IMR-90 (cell line): ENCODE measurements at regions not wholly inside any gene's neighbourhood (a gene's known extent, or its start where the extent isn't known, plus 50 kb on each side); places are given as distances from the start of the nearest gene placed in this dataset.

ENCODE experiments used
- ATAC-seq: fragments of 200-7000 bp; cut with Tn5 transposase; 2 replicates; pipeline ENCODE4 v1.9.1; 2020; ENCODE audit warnings: low read depth, mild to moderate bottlenecking, moderate library complexity
- BruUV-seq: library from RNA; stranded (reverse); fragments of 400-500 nt; replicated peaks from 2 replicates; lab custom pipeline; 2021; lab: Mats Ljungman, UMichigan
- CTCF ChIA-PET: fragments of 300-600 bp; formaldehyde crosslinking; extraction: SDS; loops from one replicate; lab custom pipeline; 2021; ENCODE audit warnings: antibody characterized with exemption; lab: Yijun Ruan, JAX
- POLR2A ChIA-PET: fragments of 300-600 bp; sonication (Branson Sonifier 250); formaldehyde crosslinking; loops from one replicate; lab custom pipeline; 2022; ENCODE audit warnings: antibody characterized with exemption; ENCODE audit not compliant: unreplicated experiment; lab: Charles Lee
- DNase-seq: peaks from one replicate; pipeline ENCODE4 v3.0.0; 2013
- H2AFZ ChIP-seq: replicated peaks from 2 replicates; pipeline ENCODE3; 2013; ENCODE audit warnings: low read length, mild to moderate bottlenecking; ENCODE audit not compliant: poor library complexity
- H2AK5ac ChIP-seq: 2 replicates; pipeline ENCODE4 v1.6.1; 2013; ENCODE audit warnings: low read depth, low read length, inconsistent platforms
- H2AK9ac ChIP-seq: replicated peaks from 2 replicates; pipeline ENCODE3; 2013; ENCODE audit warnings: mild to moderate bottlenecking, low read depth, low read length, moderate library complexity; ENCODE audit not compliant: poor library complexity
- H2BK120ac ChIP-seq: 2 replicates; pipeline ENCODE4 v1.6.1; 2013; ENCODE audit warnings: low read depth, low read length, inconsistent platforms
- H2BK15ac ChIP-seq: 3 replicates; pipeline ENCODE4 v1.6.1; 2013; ENCODE audit warnings: low read depth, low read length, inconsistent platforms
- H2BK20ac ChIP-seq: 2 replicates; pipeline ENCODE4 v1.6.1; 2013; ENCODE audit warnings: low read depth, mild to moderate bottlenecking, inconsistent platforms, low read length, moderate library complexity
- H2BK5ac ChIP-seq: 2 replicates; pipeline ENCODE4 v1.6.1; 2013; ENCODE audit warnings: mild to moderate bottlenecking, low read depth, low read length, inconsistent platforms; ENCODE audit not compliant: poor library complexity, severe bottlenecking
- H3K14ac ChIP-seq: replicated peaks from 2 replicates; pipeline ENCODE4 v1.6.1; 2013; ENCODE audit warnings: low read depth, low read length, inconsistent platforms
- H3K18ac ChIP-seq: 2 replicates; pipeline ENCODE4 v1.6.1; 2013; ENCODE audit warnings: low read depth, low read length, control low read depth
- H3K23ac ChIP-seq: 2 replicates; pipeline ENCODE4 v1.6.1; 2013; ENCODE audit warnings: low read depth, low read length, inconsistent platforms
- H3K27ac ChIP-seq: 2 replicates; pipeline ENCODE4 v1.5.1; 2013; ENCODE audit warnings: mild to moderate bottlenecking, control low read depth, low read length; ENCODE audit not compliant: insufficient read depth
- H3K27me3 ChIP-seq: 2 replicates; pipeline ENCODE4 v1.6.1; 2013; ENCODE audit warnings: low read length; ENCODE audit not compliant: control insufficient read depth, insufficient read depth
- H3K36me3 ChIP-seq: 2 replicates; pipeline ENCODE4 v1.6.1; 2013; ENCODE audit warnings: low read length, mixed read lengths; ENCODE audit not compliant: control insufficient read depth, insufficient read depth
- H3K4ac ChIP-seq: 2 replicates; pipeline ENCODE4 v1.6.1; 2013; ENCODE audit warnings: low read depth, low read length, inconsistent platforms
- H3K4me1 ChIP-seq: 2 replicates; pipeline ENCODE4 v1.6.1; 2013; ENCODE audit warnings: low read length, mixed read lengths; ENCODE audit not compliant: control insufficient read depth, insufficient read depth
- H3K4me2 ChIP-seq: 2 replicates; pipeline ENCODE4 v1.6.1; 2013; ENCODE audit warnings: low read depth, mild to moderate bottlenecking, control low read depth, low read length, moderate library complexity
- H3K4me3 ChIP-seq: 2 replicates; pipeline ENCODE4 v1.5.1; 2013; ENCODE audit warnings: low read depth, mild to moderate bottlenecking, control low read depth, low read length, moderate library complexity; ENCODE audit not compliant: insufficient read depth
- H3K56ac ChIP-seq: 2 replicates; pipeline ENCODE4 v1.6.1; 2013; ENCODE audit warnings: low read length, inconsistent platforms; ENCODE audit not compliant: insufficient read depth; ENCODE audit errors: extremely low read depth
- H3K79me1 ChIP-seq, 2 experiments: 2 replicates each; pipeline ENCODE4 v1.6.1; 2013; ENCODE audit warnings: low read length in 2 of 2, inconsistent platforms in 1 of 2, low read depth in 1 of 2
- H3K9ac ChIP-seq: 2 replicates; pipeline ENCODE4 v1.6.1; 2013; ENCODE audit warnings: low read depth, low read length, control low read depth
- H3K9me1 ChIP-seq: 2 replicates; pipeline ENCODE4 v1.6.1; 2013; ENCODE audit warnings: low read length, inconsistent platforms; ENCODE audit not compliant: insufficient read depth
- H3K9me3 ChIP-seq: 2 replicates; pipeline ENCODE4 v1.6.1; 2013; ENCODE audit warnings: low read length; ENCODE audit not compliant: control insufficient read depth, insufficient read depth
- H4K20me1 ChIP-seq: 2 replicates; pipeline ENCODE4 v1.6.1; 2013; ENCODE audit warnings: low read length, inconsistent platforms; ENCODE audit not compliant: insufficient read depth
- H4K5ac ChIP-seq: 2 replicates; pipeline ENCODE4 v1.6.1; 2013; ENCODE audit warnings: mild to moderate bottlenecking, low read depth, low read length, control low read depth
- H4K8ac ChIP-seq, 2 experiments: 2 replicates each; pipeline ENCODE4 v1.6.1; 2013; ENCODE audit warnings: low read depth in 2 of 2, low read length in 2 of 2, control low read depth in 1 of 2, inconsistent platforms in 1 of 2
- H4K91ac ChIP-seq: 2 replicates; pipeline ENCODE4 v1.6.1; 2013; ENCODE audit warnings: low read depth, low read length, inconsistent platforms; ENCODE audit not compliant: insufficient read depth
- BHLHE40 ChIP-seq: fragments of 150-350 bp; IDR thresholded peaks from 2 replicates; pipeline ENCODE4 v1.6.1; 2016; ENCODE audit warnings: mild to moderate bottlenecking, low read depth, low read length
- CEBPB ChIP-seq: IDR thresholded peaks from 2 replicates; pipeline ENCODE4 v1.6.1; 2012; ENCODE audit warnings: low read depth, low read length, improper control_type of control experiment
- CHD1 ChIP-seq: IDR thresholded peaks from 2 replicates; pipeline ENCODE4 v1.6.1; 2012; ENCODE audit warnings: low read depth, low read length, improper control_type of control experiment
- CTCF ChIP-seq: conservative IDR thresholded peaks from 2 replicates; pipeline ENCODE4 v1.5.1; 2012; ENCODE audit warnings: mild to moderate bottlenecking, low read depth, low read length, improper control_type of control experiment
- ELK1 ChIP-seq: fragments of 150-350 bp; IDR thresholded peaks from 2 replicates; pipeline ENCODE4 v1.6.1; 2016; ENCODE audit warnings: low read depth, mild to moderate bottlenecking, low read length, moderate library complexity, borderline replicate concordance
- FOS ChIP-seq: fragments of 150-350 bp; IDR thresholded peaks from 2 replicates; pipeline ENCODE4 v1.6.1; 2016; ENCODE audit warnings: low read depth, low read length
- MAFK ChIP-seq: IDR thresholded peaks from 2 replicates; pipeline ENCODE4 v1.6.1; 2012; ENCODE audit warnings: low read depth, low read length, improper control_type of control experiment
- MAZ ChIP-seq: IDR thresholded peaks from 2 replicates; pipeline ENCODE4 v1.6.1; 2012; ENCODE audit warnings: low read depth, mild to moderate bottlenecking, low read length, improper control_type of control experiment, moderate library complexity, borderline replicate concordance
- MXI1 ChIP-seq: IDR thresholded peaks from 2 replicates; pipeline ENCODE4 v1.6.1; 2012; ENCODE audit warnings: low read depth, mild to moderate bottlenecking, low read length, moderate library complexity, borderline replicate concordance
- NFE2L2 ChIP-seq: fragments of 150-350 bp; IDR thresholded peaks from 2 replicates; pipeline ENCODE4 v1.6.1; 2016; ENCODE audit warnings: low read depth, mild to moderate bottlenecking, low read length
- POLR2A ChIP-seq: IDR thresholded peaks from 2 replicates; pipeline ENCODE4 v1.6.1; 2012; ENCODE audit warnings: mild to moderate bottlenecking, low read depth, low read length
- RAD21 ChIP-seq: IDR thresholded peaks from 2 replicates; pipeline ENCODE4 v1.6.1; 2012; ENCODE audit warnings: low read length, improper control_type of control experiment
- RCOR1 ChIP-seq: IDR thresholded peaks from 2 replicates; pipeline ENCODE4 v1.6.1; 2012; ENCODE audit warnings: mild to moderate bottlenecking, low read length, improper control_type of control experiment; ENCODE audit not compliant: insufficient replicate concordance
- RFX5 ChIP-seq: IDR thresholded peaks from 2 replicates; pipeline ENCODE4 v1.8.0; 2012; ENCODE audit warnings: low read depth, mild to moderate bottlenecking, low read length, moderate library complexity
- SMC3 ChIP-seq: fragments of 150-350 bp; IDR thresholded peaks from 2 replicates; pipeline ENCODE4 v1.6.1; 2016; ENCODE audit warnings: low read depth, mild to moderate bottlenecking, antibody characterized with exemption, low read length, moderate library complexity
- USF2 ChIP-seq: fragments of 150-350 bp; IDR thresholded peaks from 2 replicates; pipeline ENCODE4 v1.6.1; 2017; ENCODE audit warnings: mild to moderate bottlenecking, antibody characterized with exemption, low read length, low read depth
- WGBS, 2 experiments: methylation state at CpG; one replicate each; pipeline versions ENCODE4 v1.1.5 to v1.1.7; 2013; ENCODE audit warnings: missing lambda C conversion rate in 2 of 2; ENCODE audit not compliant: insufficient read length in 1 of 2; ENCODE audit errors: extremely low coverage in 2 of 2; 5-methylcytosine and 5-hydroxymethylcytosine counted together
- dilution Hi-C: fragments of 300-500 bp; cut with HindIII; formaldehyde crosslinking; loops from one replicate; pipeline ENCODE4 v1.14.3; 2018; ENCODE audit warnings: low sequenced_read_pairs; ENCODE audit not compliant: unreplicated experiment
- in situ Hi-C: fragments of 300-500 bp; cut with MboI; formaldehyde crosslinking; loops from 3 replicates; pipeline ENCODE4 v1.14.3; 2019; ENCODE audit warnings: low sequenced_read_pairs, inconsistent platforms, mixed read lengths
- intact Hi-C: fragments of 100-400 bp; cut with micrococcal nuclease; formaldehyde crosslinking; loops from 2 replicates; pipeline ENCODE4 v1.10.0; 2022

GRCh38 chrX:113300580-113300979 lies 459.9 kb upstream of the AMOT start:
- H2BK120ac ChIP-seq = no peak overlapping the region
- H2AK9ac ChIP-seq = no peak overlapping the region
- no peak overlapping the region for H3K23ac ChIP-seq
- dilution Hi-C loops (no loop called here), intact Hi-C loops (no loop called here), in situ Hi-C loops (no loop called here)
- no TSS peak for BruUV-seq
- no peak overlapping the region for H4K8ac ChIP-seq
- H2BK20ac ChIP-seq = no peak overlapping the region
- H3K36me3 ChIP-seq = no peaks in the 10 kb centered on the region
- no peak overlapping the region for H3K9ac ChIP-seq
- no peaks in the 10 kb centered on the region for H4K20me1 ChIP-seq
- no peak overlapping the region for H3K4me3 ChIP-seq
- no peaks in the 10 kb centered on the region for H3K79me1 ChIP-seq
- H3K4me1 ChIP-seq = no peaks in the 10 kb centered on the region
- H3K56ac ChIP-seq = no peak overlapping the region
- no peak overlapping the region for H3K4me2 ChIP-seq
- no peak overlapping the region for H2BK15ac ChIP-seq
- 17% methylated on average over 1 of the region's 3 CpGs; no CpG with 5 or more reads in 1 of the 2 experiments for WGBS, 2 experiments
- H2BK5ac ChIP-seq = no peak overlapping the region
- no peaks in the 10 kb centered on the region for H3K9me3 ChIP-seq
- H3K18ac ChIP-seq = no peak overlapping the region
- no peaks in the 10 kb centered on the region for H3K9me1 ChIP-seq
- H4K91ac ChIP-seq = no peak overlapping the region
- ChIA-PET CTCF (no interaction called here), POLR2A (no interaction called here)
- TF ChIP-seq RAD21 (no peak), CTCF (no peak), POLR2A (no peak), RCOR1 (no peak), USF2 (no peak), RFX5 (no peak), MXI1 (no peak), BHLHE40 (no peak), FOS (no peak), CHD1 (no peak), NFE2L2 (no peak), ELK1 (no peak), MAFK (no peak), SMC3 (no peak), CEBPB (no peak), MAZ (no peak)
- H4K5ac ChIP-seq = no peak overlapping the region
- H3K14ac ChIP-seq = no peak overlapping the region
- no peak overlapping the region for H3K4ac ChIP-seq
- no peak overlapping the region for H2AK5ac ChIP-seq
- no peak for ATAC-seq
- H3K27ac ChIP-seq = no peak overlapping the region
- no peak for DNase-seq
- no peaks in the 10 kb centered on the region for H3K27me3 ChIP-seq
- H2AFZ ChIP-seq = no peak overlapping the region
